Kidney epithelial cell (primary cell): ENCODE measurements at regions not wholly inside any gene's neighbourhood (a gene's known extent, or its start where the extent isn't known, plus 50 kb on each side); places are given as distances from the start of the nearest gene placed in this dataset.

Source experiments
- DNase-seq: peaks from one replicate; pipeline ENCODE4 v3.0.0-alpha.2; 2010; ENCODE audit warnings: low read depth
- H3K27me3 ChIP-seq: 2 replicates; pipeline ENCODE4 v1.6.0; 2011; ENCODE audit warnings: low read length; ENCODE audit not compliant: control insufficient read depth, insufficient read depth
- H3K36me3 ChIP-seq: 2 replicates; pipeline ENCODE4 v1.5.1; 2011; ENCODE audit warnings: low read length; ENCODE audit not compliant: control insufficient read depth, insufficient read depth
- H3K4me3 ChIP-seq: 2 replicates; pipeline ENCODE4 v1.5.1; 2011; ENCODE audit warnings: low read depth, mild to moderate bottlenecking, control low read depth, low read length
- CTCF ChIP-seq: IDR thresholded peaks from 2 replicates; pipeline ENCODE4 v1.5.1; 2011; ENCODE audit warnings: mild to moderate bottlenecking, moderate library complexity, low read length, control low read depth, inconsistent platforms; ENCODE audit not compliant: insufficient read depth, poor library complexity, severe bottlenecking

- peak; percentile 80 for DNase-seq
- no peaks in the 10 kb centered on the region for H3K27me3 ChIP-seq
- H3K36me3 ChIP-seq, result no peaks in the 10 kb centered on the region
- no peak overlapping the region for H3K4me3 ChIP-seq
- no peak for TF ChIP-seq CTCF
Observed at GRCh38 chr5:123813937-123814624, 302.1 kb downstream of the CSNK1G3 start.

GRCh38 chr5:123813264-123813663 lies 301.3 kb downstream of the CSNK1G3 start:
- no peak overlapping the region for H3K4me3 ChIP-seq
- H3K36me3 ChIP-seq, result no peaks in the 10 kb centered on the region
- no peaks in the 10 kb centered on the region for H3K27me3 ChIP-seq
- TF ChIP-seq CTCF, result no peak
- no peak for DNase-seq

GRCh38 chr5:123811831-123812230 lies 299.9 kb downstream of the CSNK1G3 start:
- no peaks in the 10 kb centered on the region for H3K36me3 ChIP-seq
- no peak overlapping the region for H3K4me3 ChIP-seq
- no peak for DNase-seq
- no peak for TF ChIP-seq CTCF
- H3K27me3 ChIP-seq, result no peaks in the 10 kb centered on the region

GRCh38 chr5:123810746-123811340 lies 298.9 kb downstream of the CSNK1G3 start:
- H3K4me3 ChIP-seq, result no peak overlapping the region
- DNase-seq, result no peak
- H3K36me3 ChIP-seq, result no peaks in the 10 kb centered on the region
- no peaks in the 10 kb centered on the region for H3K27me3 ChIP-seq
- TF ChIP-seq CTCF, result no peak

GRCh38 chr5:123810253-123810652 lies 298.3 kb downstream of the CSNK1G3 start:
- Histone ChIP-seq H3K27me3 (no peaks in the 10 kb centered on the region), H3K36me3 (no peaks in the 10 kb centered on the region), H3K4me3 (no peak overlapping the region)
- TF ChIP-seq CTCF, result no peak
- no peak for DNase-seq
